GM19238 (cell line): ENCODE measurements at regions not wholly inside any gene's neighbourhood (a gene's known extent, or its start where the extent isn't known, plus 50 kb on each side); places are given as distances from the start of the nearest gene placed in this dataset.
"Not testable (repeated sequence)": the region's sequence is repeated elsewhere in the genome, so short reads cannot be mapped to it uniquely, and the experiment has no call there.

Experiments used
- DNase-seq: peaks from one replicate; pipeline ENCODE4 v3.0.0; 2011; ENCODE audit warnings: low spot score; ENCODE audit not compliant: insufficient read length

- no peak for DNase-seq
These were observed 841.3 kb upstream of the ZWINT start for GRCh38 chr10:57202356-57202755.

DNA sequence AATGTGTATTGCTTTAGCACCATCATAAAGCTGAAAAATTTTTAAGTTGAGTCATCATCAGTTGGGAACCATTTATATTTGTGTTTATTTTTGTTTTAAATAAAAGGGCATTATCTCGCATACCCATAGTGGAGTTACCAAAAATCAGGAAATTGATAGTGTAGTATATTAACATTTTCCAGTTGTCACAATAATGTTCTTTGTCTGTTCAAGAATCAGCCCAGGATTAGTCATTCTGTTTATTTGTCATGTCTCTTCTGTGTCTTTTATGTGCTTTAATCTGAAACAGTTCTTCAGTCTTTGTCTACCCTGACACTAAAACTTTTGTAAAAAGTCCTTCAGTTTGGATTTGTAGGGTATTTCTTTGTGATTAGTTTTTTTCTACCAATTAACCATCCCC is 827.8 kb upstream of the ZWINT start:
- DNase-seq, result no peak

GRCh38 chr10:57186201-57186600 is 825.1 kb upstream of the ZWINT start:
- no peak for DNase-seq

- no peak for DNase-seq
These were observed 808.5 kb upstream of the ZWINT start for GRCh38 chr10:57169597-57169996.

DNA sequence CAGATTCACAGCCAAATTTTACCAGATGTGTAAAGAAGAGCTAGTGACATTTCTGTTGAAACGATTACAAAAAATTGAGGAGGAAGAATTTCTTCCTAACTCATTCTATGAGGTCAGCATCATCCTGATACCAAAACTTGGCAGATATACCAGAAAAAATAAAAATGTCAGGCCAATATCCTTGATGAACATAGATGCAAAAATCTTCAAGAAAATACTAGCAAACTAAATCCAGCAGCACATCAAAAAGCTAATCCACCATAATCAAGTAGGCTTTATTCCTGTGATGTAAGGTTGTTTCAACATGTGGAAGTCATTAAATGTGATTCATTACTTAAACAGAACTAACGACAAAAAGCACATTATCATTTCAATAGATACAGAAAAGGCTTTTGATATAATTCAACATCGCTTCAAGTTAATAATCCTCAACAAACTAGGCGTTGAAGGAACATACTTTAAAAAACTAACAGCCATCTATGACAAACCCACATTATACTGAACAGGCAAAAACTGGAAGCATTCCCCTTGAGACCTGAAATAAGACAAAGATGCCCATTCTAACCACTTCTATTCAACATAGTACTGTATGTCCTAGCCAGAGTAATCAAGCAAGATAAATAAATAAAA is 807.7 kb upstream of the ZWINT start:
- no peak for DNase-seq

DNA sequence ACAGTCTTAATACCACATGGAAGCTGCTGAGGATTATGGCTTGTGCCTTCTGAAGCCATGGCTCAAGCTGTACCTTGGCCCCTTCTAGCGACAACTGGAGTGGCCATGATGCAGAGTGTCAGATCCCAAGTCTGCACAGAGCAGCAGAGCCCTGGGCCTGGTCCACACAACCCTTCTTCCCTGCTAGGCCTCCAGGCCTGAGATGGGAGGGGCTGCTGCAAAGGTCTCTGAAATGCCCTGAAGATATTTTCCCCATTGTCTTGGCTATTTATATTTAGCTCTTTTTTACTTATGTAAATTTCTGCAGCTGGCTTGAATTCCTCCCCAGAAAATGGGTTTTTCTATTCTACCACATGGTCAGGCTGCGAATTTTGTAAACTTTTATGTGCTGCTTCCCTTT is 804.6 kb upstream of the ZWINT start:
- DNase-seq, result no peak

DNA sequence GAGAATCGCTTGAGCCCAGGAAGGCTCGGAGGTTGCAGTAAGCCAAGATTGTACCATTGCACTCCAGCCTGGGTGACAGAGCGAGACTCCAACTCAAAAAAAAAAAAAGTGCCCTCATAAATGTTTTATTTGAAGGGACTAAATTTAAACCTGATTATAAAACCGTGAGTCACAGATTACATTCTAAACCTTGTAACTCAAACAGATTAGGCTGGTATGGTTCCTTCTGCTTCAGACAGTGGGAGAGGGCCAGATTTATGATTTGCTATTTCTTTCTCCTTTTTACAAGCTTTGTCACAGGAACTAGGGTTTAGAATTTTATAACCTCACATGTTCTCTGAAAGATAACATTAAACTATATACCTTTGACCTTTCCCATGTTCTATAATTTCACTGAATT is 801.2 kb upstream of the ZWINT start:
- DNase-seq, result no peak

- no peak for DNase-seq
These were observed 800.1 kb upstream of the ZWINT start for GRCh38 chr10:57161157-57161556.

DNA sequence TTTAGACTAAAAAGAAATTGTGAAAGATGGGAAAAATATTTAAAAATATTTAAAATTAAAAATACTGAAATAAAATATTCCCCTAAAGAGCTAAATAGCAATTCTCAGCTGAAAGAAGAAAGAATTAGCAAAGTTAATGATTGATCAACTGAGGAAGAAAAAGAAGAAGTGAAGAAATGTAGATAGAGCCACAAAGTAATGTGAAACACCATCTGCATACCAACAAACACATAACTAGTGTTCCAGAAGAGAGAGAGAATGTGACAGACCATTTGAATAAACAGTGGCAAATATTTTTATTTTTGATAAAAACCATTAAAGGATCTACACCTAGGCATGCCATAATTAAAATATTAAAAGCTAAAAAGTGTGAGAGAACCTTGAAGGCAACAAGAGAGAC is 784.5 kb upstream of the ZWINT start:
- no peak for DNase-seq

DNA sequence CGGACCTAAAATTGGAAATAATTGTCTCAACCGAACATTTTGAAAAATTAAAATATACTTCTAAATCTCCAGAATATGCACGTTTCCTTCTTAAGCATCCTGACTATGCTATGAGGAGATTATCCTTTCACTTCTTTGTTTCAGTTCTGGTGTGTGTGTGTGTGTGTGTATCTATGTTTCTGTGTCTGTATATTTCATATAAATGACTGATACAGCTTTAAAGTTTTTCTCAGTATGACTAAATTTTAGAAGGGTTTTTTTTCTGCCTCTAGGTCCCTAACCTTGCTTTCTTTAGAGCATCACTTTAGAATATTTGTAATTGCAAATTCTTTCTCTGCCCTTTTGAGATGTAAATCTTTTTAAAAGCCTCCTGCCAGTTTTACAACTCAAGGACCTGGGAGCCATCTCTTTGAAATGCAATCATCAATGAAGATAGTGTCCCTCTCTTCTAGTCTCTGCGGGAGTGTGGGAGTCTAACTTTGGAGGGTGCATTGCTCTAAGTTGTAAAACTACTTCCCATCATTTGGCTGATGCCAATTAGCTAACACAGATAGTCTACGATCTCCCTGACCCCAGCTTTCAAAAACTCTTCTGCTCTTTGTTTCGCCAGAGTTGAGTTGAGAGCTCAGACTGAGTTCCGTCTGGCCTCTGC is 782.0 kb upstream of the ZWINT start:
- no peak for DNase-seq

DNA sequence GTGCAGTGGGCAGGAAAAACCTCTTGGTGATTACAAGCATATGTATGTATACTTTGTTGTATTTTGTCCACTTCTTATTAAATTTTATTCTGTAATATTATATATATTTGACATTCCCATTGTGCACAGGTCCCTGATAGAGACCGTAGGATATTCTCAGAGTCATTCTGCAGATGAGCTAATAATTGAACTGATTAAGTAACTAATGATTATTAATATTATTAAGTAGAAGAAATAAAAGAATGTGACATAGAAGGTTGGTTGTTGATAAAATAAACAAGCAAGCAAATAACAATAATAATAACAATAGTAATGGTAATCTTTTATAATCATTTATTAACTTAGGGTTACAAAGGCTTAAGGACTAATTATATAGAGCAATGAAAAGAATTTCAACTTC is 780.6 kb upstream of the ZWINT start:
- DNase-seq, result no peak

DNA sequence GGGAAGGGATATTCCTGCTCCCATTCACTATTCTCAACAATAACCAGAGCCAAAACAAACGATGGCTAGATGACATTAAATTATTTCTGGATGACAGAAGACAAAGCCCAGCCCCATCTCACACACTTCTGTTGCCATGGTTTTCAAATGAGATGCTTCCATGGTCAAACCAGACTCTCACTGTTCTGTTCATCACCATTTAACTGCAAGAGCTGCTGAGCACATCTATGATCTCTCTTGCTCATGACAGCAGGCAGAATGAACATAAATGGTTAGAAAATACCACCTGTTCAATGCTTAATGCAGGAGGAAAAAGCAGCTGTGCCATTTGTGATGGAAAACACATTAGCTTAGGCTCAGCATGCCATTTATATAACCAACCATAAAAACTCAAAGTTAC is 758.6 kb upstream of the ZWINT start:
- DNase-seq, result no peak

- no peak for DNase-seq
These were observed 752.5 kb upstream of the ZWINT start for GRCh38 chr10:57113545-57113944.

DNA sequence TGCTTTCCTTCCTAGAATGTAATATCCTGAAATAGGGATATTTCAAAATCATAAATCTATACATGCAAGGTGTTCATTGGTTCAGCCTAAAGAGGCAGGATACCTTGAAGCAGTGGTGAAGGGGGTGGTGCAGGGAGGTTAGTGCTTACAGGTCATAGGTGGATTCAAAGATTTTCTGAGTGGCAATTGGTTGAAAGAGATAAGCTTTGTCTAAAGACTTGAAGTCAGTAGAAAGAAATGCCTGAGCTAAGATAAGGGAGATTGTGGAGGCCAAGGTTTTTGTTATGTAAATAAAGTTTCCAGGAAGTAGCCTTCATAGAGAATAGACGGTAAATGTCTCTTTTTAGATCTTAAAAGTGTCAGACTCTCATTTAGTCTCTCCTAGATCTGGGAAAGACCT is 741.2 kb upstream of the ZWINT start:
- DNase-seq, result no peak

- DNase-seq, result no peak
These were observed 737.1 kb upstream of the ZWINT start for GRCh38 chr10:57098146-57098545.

DNA sequence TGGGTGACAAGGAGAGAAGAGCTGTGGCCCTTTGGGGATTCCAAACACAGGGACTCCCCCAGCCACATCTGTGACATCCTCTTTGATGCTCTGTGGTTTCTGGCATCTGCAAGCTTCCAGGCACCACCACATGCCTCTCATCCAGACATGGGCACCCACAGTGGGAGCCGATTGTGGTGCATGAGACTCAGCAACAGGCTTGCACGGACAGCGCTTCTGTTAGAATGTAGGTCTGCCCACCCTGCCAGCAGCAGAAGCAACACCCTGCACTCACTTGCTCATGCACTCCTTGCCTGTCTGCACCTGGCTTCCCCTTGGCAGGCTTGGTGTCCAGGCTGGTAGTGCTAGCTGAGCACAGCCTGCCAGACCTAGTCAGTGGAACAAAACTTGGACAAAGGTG is 735.0 kb upstream of the ZWINT start:
- DNase-seq, result no peak

DNA sequence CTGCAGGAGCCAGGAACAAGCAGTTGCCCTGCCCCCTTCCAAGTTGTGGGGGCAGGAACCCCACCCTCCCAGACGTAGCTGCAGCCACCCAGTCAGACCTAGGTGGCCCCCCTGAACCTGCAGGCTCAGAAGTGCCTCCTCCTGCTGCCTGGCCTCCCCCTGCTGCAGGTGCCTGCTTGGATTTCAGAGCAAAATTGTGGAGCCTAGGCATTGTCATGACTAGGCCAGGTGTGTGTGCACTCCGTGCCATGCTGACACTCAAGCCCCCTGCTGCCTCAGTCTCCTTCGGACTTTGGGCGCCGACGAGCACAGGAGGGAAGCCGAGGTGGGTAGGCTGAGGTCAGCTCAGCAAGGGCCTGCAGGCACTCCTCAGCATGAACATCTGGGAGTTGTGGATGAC is 733.9 kb upstream of the ZWINT start:
- no peak for DNase-seq

- no peak for DNase-seq
These were observed 733.0 kb upstream of the ZWINT start for GRCh38 chr10:57094083-57094482.

DNA sequence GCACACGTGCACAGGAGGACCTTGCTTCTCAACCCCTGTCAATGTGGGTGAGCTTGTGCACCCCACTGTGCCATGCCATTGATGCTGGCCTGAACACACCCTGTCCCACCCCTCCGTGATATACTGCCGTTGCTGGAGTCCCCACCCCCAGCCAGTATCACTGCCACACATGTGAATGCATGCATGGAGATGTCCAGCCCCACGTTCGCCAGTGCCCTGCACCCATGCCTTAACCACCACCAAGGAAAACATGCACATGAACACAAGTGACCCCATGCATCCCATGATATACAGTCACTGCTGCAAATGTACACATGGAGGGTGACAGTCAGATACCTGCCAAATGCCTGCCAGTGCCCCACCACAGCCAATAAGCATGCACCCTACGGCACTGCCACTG is 692.5 kb upstream of the ZWINT start:
- no peak for DNase-seq

DNA sequence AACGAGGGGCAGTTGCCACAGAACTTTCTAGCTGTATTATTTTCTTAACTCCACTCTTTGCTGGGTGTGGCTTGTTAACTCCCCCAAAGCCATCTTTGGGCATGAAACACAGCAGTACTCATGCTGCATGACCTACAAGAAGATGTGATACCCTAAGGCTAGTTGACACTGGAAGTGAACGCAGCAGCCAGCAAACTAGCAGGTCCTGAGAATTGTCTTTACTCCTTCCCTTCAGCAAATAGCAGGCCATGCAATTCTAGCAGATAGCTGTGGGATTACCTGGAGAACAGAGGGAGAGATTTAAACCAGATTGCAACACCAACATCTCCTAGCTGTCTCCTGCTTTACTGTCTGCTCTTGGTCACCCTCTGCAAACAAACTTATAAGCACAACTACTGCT is 688.0 kb upstream of the ZWINT start:
- DNase-seq, result no peak

DNA sequence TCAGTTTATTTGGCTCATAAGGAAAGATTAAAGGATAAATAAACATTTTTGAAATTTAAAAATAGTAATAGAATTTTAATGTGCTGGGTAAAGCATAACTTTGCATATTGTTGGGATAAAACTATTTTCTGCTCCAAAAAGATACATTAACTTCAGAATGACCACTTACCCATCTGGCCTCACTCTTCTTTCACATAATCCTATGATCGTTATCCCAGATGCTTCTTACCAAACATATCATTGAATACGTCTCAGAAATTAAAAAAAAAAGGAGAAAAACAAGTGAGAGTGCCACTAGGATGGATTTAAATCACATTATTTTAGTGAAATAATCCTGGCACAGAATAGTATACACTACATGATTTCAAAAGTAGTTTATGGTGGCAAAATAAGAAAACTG is 677.5 kb upstream of the ZWINT start:
- DNase-seq, result no peak

- DNase-seq, result no peak
These were observed 674.3 kb upstream of the ZWINT start for GRCh38 chr10:57035310-57035709.

DNA sequence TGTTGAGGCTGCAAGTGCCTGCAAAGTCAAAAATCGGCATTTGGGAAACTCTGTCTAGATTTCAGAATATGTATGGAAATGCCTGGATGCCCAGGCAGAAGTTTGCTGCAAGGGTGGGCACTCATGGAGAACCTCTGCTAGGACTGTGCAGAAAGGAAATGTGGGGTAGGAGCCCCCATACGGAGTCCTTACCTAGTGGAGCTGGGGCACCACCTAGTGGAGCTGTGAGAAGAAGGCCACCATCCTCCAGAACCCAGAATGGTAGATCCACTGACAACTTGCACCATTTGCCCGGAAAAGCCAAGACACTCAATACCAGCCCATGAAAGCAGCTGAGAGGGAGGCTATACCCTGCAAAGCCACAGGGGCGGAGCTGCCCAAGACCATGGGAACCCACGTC is 671.2 kb upstream of the ZWINT start:
- not testable (repeated sequence) for DNase-seq

DNA sequence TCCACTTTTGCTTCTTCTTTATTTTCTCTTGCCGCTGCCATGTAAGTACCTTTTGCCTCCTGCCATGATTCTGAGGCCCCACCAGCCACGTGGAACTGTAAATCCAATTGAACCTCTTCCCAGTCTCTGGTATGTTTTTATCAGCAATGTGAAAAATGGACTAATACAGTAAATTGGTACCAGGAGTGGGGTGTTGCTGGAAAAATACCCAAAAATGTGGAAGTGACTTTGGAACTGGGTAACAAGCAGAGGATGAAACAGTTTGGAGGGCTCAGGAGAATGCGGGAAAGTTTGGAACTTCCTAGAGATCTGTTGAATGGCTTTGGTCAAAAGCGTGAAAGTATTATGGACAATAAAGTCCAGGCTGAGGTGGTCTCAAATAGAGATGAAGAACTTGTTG is 670.3 kb upstream of the ZWINT start:
- DNase-seq, result no peak
